GM23338 (cell line): ENCODE measurements at regions not wholly inside any gene's neighbourhood (a gene's known extent, or its start where the extent isn't known, plus 50 kb on each side); places are given as distances from the start of the nearest gene placed in this dataset.

Experiments
- ATAC-seq: fragments of 200-7000 bp; cut with Tn5 transposase; 3 replicates; pipeline ENCODE4 v1.9.1; 2020
- DNase-seq: peaks from one replicate; pipeline ENCODE4 v3.0.0-alpha.2; 2015; ENCODE audit warnings: low spot score
- H2AFZ ChIP-seq: fragments of 200-600 bp; sonication (generic); 2 replicates; pipeline ENCODE4 v1.8.0; 2016; ENCODE audit warnings: antibody characterized with exemption, mild to moderate bottlenecking, moderate library complexity
- H3F3A ChIP-seq: fragments of 200-600 bp; sonication (generic); replicated peaks from 2 replicates; pipeline ENCODE4 v1.8.0; 2017; ENCODE audit warnings: antibody characterized with exemption, mixed run types, low read depth
- H3K27ac ChIP-seq: fragments of 200-600 bp; sonication (generic); 2 replicates; pipeline ENCODE4 v1.6.1; 2016; ENCODE audit warnings: low read depth
- H3K27me3 ChIP-seq: fragments of 200-600 bp; sonication (generic); 2 replicates; pipeline ENCODE4 v1.8.0; 2016; ENCODE audit warnings: mild to moderate bottlenecking, mixed run types, moderate library complexity; ENCODE audit not compliant: insufficient read depth
- H3K36me3 ChIP-seq: fragments of 200-600 bp; sonication (generic); 2 replicates; pipeline ENCODE4 v1.8.0; 2016; ENCODE audit warnings: mild to moderate bottlenecking; ENCODE audit not compliant: insufficient read depth
- H3K4me1 ChIP-seq: fragments of 200-600 bp; sonication (generic); 2 replicates; pipeline ENCODE4 v1.8.0; 2016; ENCODE audit warnings: mild to moderate bottlenecking, moderate library complexity; ENCODE audit not compliant: insufficient read depth
- H3K4me2 ChIP-seq: fragments of 200-600 bp; sonication (generic); 2 replicates; pipeline ENCODE4 v1.7.1; 2017; ENCODE audit warnings: mixed run types
- H3K4me3 ChIP-seq: fragments of 200-600 bp; sonication (generic); 2 replicates; pipeline ENCODE4 v1.6.1; 2016; ENCODE audit warnings: mixed run types
- H3K79me2 ChIP-seq: fragments of 200-600 bp; sonication (generic); replicated peaks from 2 replicates; pipeline ENCODE4 v1.8.0; 2017; ENCODE audit warnings: mild to moderate bottlenecking; ENCODE audit not compliant: insufficient read depth
- H3K9me2 ChIP-seq: fragments of 200-600 bp; sonication (generic); 2 replicates; pipeline ENCODE4 v1.8.0; 2017; ENCODE audit not compliant: insufficient read depth
- H4K20me1 ChIP-seq: fragments of 200-600 bp; sonication (generic); replicated peaks from 2 replicates; pipeline ENCODE4 v1.8.0; 2017; ENCODE audit warnings: mild to moderate bottlenecking; ENCODE audit not compliant: insufficient read depth
- H3K27ac Mint-ChIP-seq: 2 replicates; pipeline ENCODE4 v1.8.0; 2020; ENCODE audit warnings: inconsistent platforms, mild to moderate bottlenecking, moderate library complexity, mixed read lengths
- H3K27me3 Mint-ChIP-seq: 3 replicates; pipeline ENCODE4 v1.8.0; 2022; ENCODE audit warnings: low read depth, mild to moderate bottlenecking, moderate library complexity, mixed read lengths, inconsistent platforms; ENCODE audit not compliant: insufficient read depth, poor library complexity
- H3K36me3 Mint-ChIP-seq: 3 replicates; pipeline ENCODE4 v1.8.0; 2021; ENCODE audit warnings: low read depth, mild to moderate bottlenecking, inconsistent platforms, moderate library complexity, mixed read lengths
- H3K4me1 Mint-ChIP-seq: 3 replicates; pipeline ENCODE4 v1.8.0; 2020; ENCODE audit warnings: mild to moderate bottlenecking, inconsistent platforms, mixed read lengths
- H3K4me3 Mint-ChIP-seq: 3 replicates; pipeline ENCODE4 v1.8.0; 2021; ENCODE audit warnings: moderate library complexity, mild to moderate bottlenecking, inconsistent platforms, mixed read lengths
- H3K9me3 Mint-ChIP-seq: 3 replicates; pipeline ENCODE4 v1.8.0; 2020; ENCODE audit warnings: moderate library complexity, mild to moderate bottlenecking, inconsistent platforms, mixed read lengths
- CREB1 ChIP-seq: fragments of 250-450 bp; sonication (Bioruptor Pico); IDR thresholded peaks from 2 replicates; pipeline ENCODE4 v1.5.0; 2020; ENCODE audit warnings: low read depth, mild to moderate bottlenecking, moderate library complexity
- CTCF ChIP-seq, 2 experiments: fragments of 200-600 bp in 1 of 2; sonication (generic) in 1 of 2; conservative IDR thresholded peaks; 2 replicates each; pipeline versions ENCODE4 v1.5.1 to v1.6.1; 2016 to 2017; ENCODE audit warnings: antibody characterized with exemption in 2 of 2, low read depth in 2 of 2, mild to moderate bottlenecking in 2 of 2, moderate library complexity in 1 of 2
- ETS1 ChIP-seq: IDR thresholded peaks from 2 replicates; pipeline ENCODE4 v1.6.1; 2016; ENCODE audit warnings: antibody characterized with exemption
- EZH2 ChIP-seq: fragments of 200-600 bp; sonication (generic); IDR thresholded peaks from one replicate; pipeline ENCODE4 v1.8.0; 2017; ENCODE audit warnings: antibody characterized with exemption, mild to moderate bottlenecking, low read depth; ENCODE audit not compliant: unreplicated experiment
- EZH2phosphoT487 ChIP-seq: fragments of 200-600 bp; sonication (generic); IDR thresholded peaks from one replicate; pipeline ENCODE4 v1.8.1; 2018; ENCODE audit warnings: antibody characterized with exemption; ENCODE audit not compliant: unreplicated experiment
- JUNB ChIP-seq: IDR thresholded peaks from one replicate; pipeline ENCODE4 v1.6.1; 2016; ENCODE audit warnings: antibody characterized with exemption; ENCODE audit not compliant: unreplicated experiment
- NANOG ChIP-seq: IDR thresholded peaks from 2 replicates; pipeline ENCODE4 v1.6.1; 2016; ENCODE audit warnings: antibody characterized with exemption, borderline replicate concordance
- POLR2AphosphoS5 ChIP-seq: IDR thresholded peaks from 2 replicates; pipeline ENCODE4 v1.6.1; 2016; ENCODE audit warnings: antibody characterized with exemption, low read depth
- STAT1 ChIP-seq: IDR thresholded peaks from one replicate; pipeline ENCODE4 v1.6.1; 2016; ENCODE audit warnings: antibody characterized with exemption; ENCODE audit not compliant: unreplicated experiment
- ZNF114 ChIP-seq: fragments of 250-450 bp; sonication (Bioruptor Pico); IDR thresholded peaks from 2 replicates; pipeline ENCODE4 v1.5.0; 2020; ENCODE audit warnings: mild to moderate bottlenecking, moderate library complexity
- ZNF331 ChIP-seq: fragments of 250-450 bp; sonication (Bioruptor Pico); IDR thresholded peaks from 2 replicates; pipeline ENCODE4 v1.5.0; 2020; ENCODE audit warnings: low read depth, mild to moderate bottlenecking, moderate library complexity
- TF ChIP-seq, protein P1 (sequence below): IDR thresholded peaks from one replicate; pipeline ENCODE4 v1.6.1; 2018; ENCODE audit warnings: antibody characterized with exemption; ENCODE audit not compliant: unreplicated experiment
- TF ChIP-seq, protein P2 (sequence below): fragments of 250-450 bp; sonication (Bioruptor Pico); IDR thresholded peaks from 2 replicates; pipeline ENCODE4 v1.5.0; 2020; ENCODE audit warnings: mild to moderate bottlenecking, moderate library complexity

GRCh38 chr10:78993261-78993945, 75.4 kb upstream of the ZMIZ1 start:
- no peak overlapping the region for H3K27ac ChIP-seq
- H3K4me1 ChIP-seq, result no peaks in the 10 kb centered on the region
- Mint-ChIP-seq H3K27ac (no peak overlapping the region), H3K4me3 (no peak overlapping the region), H3K9me3 (no peaks in the 10 kb centered on the region), H3K27me3 (peaks cover 5% of the 10 kb centered on the region), H3K36me3 (no peaks in the 10 kb centered on the region), H3K4me1 (peaks cover 29% of the 10 kb centered on the region; the same call in 2 of the 3 replicates)
- H3K36me3 ChIP-seq, result no peaks in the 10 kb centered on the region
- DNase-seq, result no peak
- H4K20me1 ChIP-seq, result no peaks in the 10 kb centered on the region
- no peaks in the 10 kb centered on the region for H3K79me2 ChIP-seq
- H3K27me3 ChIP-seq, result no peaks in the 10 kb centered on the region
- no peak overlapping the region for H3K4me2 ChIP-seq
- no peaks in the 10 kb centered on the region for H3F3A ChIP-seq
- TF ChIP-seq ZNF331 (no peak), POLR2AphosphoS5 (no peak), ZNF114 (CRISPR knock-in tag) (no peak), JUNB (no peak), EZH2phosphoT487 (no peak), NANOG (no peak), EZH2 (no peak), CTCF (conservative IDR thresholded peaks at IDR 0.05; ENCODE audit: low read depth in 2 of 2) (no peak), STAT1 (no peak), ETS1 (no peak), CREB1 (CRISPR knock-in tag) (no peak)
- TF ChIP-seq, protein P1, sequence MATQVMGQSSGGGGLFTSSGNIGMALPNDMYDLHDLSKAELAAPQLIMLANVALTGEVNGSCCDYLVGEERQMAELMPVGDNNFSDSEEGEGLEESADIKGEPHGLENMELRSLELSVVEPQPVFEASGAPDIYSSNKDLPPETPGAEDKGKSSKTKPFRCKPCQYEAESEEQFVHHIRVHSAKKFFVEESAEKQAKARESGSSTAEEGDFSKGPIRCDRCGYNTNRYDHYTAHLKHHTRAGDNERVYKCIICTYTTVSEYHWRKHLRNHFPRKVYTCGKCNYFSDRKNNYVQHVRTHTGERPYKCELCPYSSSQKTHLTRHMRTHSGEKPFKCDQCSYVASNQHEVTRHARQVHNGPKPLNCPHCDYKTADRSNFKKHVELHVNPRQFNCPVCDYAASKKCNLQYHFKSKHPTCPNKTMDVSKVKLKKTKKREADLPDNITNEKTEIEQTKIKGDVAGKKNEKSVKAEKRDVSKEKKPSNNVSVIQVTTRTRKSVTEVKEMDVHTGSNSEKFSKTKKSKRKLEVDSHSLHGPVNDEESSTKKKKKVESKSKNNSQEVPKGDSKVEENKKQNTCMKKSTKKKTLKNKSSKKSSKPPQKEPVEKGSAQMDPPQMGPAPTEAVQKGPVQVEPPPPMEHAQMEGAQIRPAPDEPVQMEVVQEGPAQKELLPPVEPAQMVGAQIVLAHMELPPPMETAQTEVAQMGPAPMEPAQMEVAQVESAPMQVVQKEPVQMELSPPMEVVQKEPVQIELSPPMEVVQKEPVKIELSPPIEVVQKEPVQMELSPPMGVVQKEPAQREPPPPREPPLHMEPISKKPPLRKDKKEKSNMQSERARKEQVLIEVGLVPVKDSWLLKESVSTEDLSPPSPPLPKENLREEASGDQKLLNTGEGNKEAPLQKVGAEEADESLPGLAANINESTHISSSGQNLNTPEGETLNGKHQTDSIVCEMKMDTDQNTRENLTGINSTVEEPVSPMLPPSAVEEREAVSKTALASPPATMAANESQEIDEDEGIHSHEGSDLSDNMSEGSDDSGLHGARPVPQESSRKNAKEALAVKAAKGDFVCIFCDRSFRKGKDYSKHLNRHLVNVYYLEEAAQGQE, result no peak
- TF ChIP-seq, protein P2, sequence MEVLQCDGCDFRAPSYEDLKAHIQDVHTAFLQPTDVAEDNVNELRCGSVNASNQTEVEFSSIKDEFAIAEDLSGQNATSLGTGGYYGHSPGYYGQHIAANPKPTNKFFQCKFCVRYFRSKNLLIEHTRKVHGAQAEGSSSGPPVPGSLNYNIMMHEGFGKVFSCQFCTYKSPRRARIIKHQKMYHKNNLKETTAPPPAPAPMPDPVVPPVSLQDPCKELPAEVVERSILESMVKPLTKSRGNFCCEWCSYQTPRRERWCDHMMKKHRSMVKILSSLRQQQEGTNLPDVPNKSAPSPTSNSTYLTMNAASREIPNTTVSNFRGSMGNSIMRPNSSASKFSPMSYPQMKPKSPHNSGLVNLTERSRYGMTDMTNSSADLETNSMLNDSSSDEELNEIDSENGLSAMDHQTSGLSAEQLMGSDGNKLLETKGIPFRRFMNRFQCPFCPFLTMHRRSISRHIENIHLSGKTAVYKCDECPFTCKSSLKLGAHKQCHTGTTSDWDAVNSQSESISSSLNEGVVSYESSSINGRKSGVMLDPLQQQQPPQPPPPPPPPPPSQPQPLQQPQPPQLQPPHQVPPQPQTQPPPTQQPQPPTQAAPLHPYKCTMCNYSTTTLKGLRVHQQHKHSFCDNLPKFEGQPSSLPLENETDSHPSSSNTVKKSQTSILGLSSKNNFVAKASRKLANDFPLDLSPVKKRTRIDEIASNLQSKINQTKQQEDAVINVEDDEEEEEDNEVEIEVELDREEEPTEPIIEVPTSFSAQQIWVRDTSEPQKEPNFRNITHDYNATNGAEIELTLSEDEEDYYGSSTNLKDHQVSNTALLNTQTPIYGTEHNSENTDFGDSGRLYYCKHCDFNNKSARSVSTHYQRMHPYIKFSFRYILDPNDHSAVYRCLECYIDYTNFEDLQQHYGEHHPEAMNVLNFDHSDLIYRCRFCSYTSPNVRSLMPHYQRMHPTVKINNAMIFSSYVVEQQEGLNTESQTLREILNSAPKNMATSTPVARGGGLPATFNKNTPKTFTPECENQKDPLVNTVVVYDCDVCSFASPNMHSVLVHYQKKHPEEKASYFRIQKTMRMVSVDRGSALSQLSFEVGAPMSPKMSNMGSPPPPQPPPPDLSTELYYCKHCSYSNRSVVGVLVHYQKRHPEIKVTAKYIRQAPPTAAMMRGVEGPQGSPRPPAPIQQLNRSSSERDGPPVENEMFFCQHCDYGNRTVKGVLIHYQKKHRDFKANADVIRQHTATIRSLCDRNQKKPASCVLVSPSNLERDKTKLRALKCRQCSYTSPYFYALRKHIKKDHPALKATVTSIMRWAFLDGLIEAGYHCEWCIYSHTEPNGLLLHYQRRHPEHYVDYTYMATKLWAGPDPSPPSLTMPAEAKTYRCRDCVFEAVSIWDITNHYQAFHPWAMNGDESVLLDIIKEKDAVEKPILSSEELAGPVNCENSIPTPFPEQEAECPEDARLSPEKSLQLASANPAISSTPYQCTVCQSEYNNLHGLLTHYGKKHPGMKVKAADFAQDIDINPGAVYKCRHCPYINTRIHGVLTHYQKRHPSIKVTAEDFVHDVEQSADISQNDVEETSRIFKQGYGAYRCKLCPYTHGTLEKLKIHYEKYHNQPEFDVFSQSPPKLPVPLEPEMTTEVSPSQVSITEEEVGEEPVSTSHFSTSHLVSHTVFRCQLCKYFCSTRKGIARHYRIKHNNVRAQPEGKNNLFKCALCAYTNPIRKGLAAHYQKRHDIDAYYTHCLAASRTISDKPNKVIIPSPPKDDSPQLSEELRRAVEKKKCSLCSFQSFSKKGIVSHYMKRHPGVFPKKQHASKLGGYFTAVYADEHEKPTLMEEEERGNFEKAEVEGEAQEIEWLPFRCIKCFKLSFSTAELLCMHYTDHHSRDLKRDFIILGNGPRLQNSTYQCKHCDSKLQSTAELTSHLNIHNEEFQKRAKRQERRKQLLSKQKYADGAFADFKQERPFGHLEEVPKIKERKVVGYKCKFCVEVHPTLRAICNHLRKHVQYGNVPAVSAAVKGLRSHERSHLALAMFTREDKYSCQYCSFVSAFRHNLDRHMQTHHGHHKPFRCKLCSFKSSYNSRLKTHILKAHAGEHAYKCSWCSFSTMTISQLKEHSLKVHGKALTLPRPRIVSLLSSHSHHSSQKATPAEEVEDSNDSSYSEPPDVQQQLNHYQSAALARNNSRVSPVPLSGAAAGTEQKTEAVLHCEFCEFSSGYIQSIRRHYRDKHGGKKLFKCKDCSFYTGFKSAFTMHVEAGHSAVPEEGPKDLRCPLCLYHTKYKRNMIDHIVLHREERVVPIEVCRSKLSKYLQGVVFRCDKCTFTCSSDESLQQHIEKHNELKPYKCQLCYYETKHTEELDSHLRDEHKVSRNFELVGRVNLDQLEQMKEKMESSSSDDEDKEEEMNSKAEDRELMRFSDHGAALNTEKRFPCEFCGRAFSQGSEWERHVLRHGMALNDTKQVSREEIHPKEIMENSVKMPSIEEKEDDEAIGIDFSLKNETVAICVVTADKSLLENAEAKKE (CRISPR knock-in tag), result no peak
- no peak for ATAC-seq
- no peaks in the 10 kb centered on the region for H3K9me2 ChIP-seq
- no peak overlapping the region for H2AFZ ChIP-seq
- H3K4me3 ChIP-seq, result no peak overlapping the region
